Activated naive CD8-positive, alpha-beta T cell treated with anti-CD3 and anti-CD28 coated beads for 36 hours (primary cell): ENCODE measurements at regions not wholly inside any gene's neighbourhood (a gene's known extent, or its start where the extent isn't known, plus 50 kb on each side); places are given as distances from the start of the nearest gene placed in this dataset.

Source experiments
- DNase-seq: peaks from one replicate; pipeline ENCODE4 v3.0.0; 2021
- H3K27ac Mint-ChIP-seq: one replicate; pipeline ENCODE4 v1.8.0; 2022; ENCODE audit warnings: mild to moderate bottlenecking, moderate library complexity, mixed read lengths
- H3K27me3 Mint-ChIP-seq: one replicate; pipeline ENCODE4 v1.8.0; 2022; ENCODE audit warnings: mild to moderate bottlenecking, mixed read lengths
- H3K36me3 Mint-ChIP-seq: one replicate; pipeline ENCODE4 v1.8.0; 2021; ENCODE audit warnings: mild to moderate bottlenecking, mixed read lengths
- H3K4me1 Mint-ChIP-seq: one replicate; pipeline ENCODE4 v1.8.0; 2021; ENCODE audit warnings: mixed read lengths
- H3K4me3 Mint-ChIP-seq: one replicate; pipeline ENCODE4 v1.8.0; 2022; ENCODE audit warnings: mild to moderate bottlenecking, moderate library complexity, mixed read lengths
- H3K9me3 Mint-ChIP-seq: one replicate; pipeline ENCODE4 v1.8.0; 2022; ENCODE audit warnings: mixed read lengths

- H3K27ac Mint-ChIP-seq: no peak overlapping the region
- H3K27me3 Mint-ChIP-seq: peaks cover 28% of the 10 kb centered on the region
- H3K36me3 Mint-ChIP-seq: no peaks in the 10 kb centered on the region
- no peak overlapping the region for H3K4me3 Mint-ChIP-seq
- no peak for DNase-seq
- no peaks in the 10 kb centered on the region for H3K4me1 Mint-ChIP-seq
- H3K9me3 Mint-ChIP-seq: no peaks in the 10 kb centered on the region
These were observed 377.2 kb downstream of the MN1 start for GRCh38 chr22:27424319-27424718.

GRCh38 chr22:27429476-27429875 lies 372.1 kb downstream of the MN1 start:
- H3K27ac Mint-ChIP-seq: no peak overlapping the region
- H3K4me3 Mint-ChIP-seq: no peak overlapping the region
- H3K27me3 Mint-ChIP-seq: peaks cover 12% of the 10 kb centered on the region
- no peaks in the 10 kb centered on the region for H3K4me1 Mint-ChIP-seq
- H3K36me3 Mint-ChIP-seq: no peaks in the 10 kb centered on the region
- peaks cover 4% of the 10 kb centered on the region for H3K9me3 Mint-ChIP-seq
- no peak for DNase-seq

- Mint-ChIP-seq H3K27me3 (peaks cover 12% of the 10 kb centered on the region), H3K4me3 (no peak overlapping the region), H3K4me1 (no peaks in the 10 kb centered on the region), H3K27ac (no peak overlapping the region), H3K9me3 (peaks cover 4% of the 10 kb centered on the region), H3K36me3 (no peaks in the 10 kb centered on the region)
- no peak for DNase-seq
These were observed 370.5 kb downstream of the MN1 start for GRCh38 chr22:27431081-27431480.

GRCh38 chr22:27431896-27432295 lies 369.7 kb downstream of the MN1 start:
- Mint-ChIP-seq H3K36me3 (no peaks in the 10 kb centered on the region), H3K4me3 (no peak overlapping the region)
- no peak for DNase-seq

GRCh38 chr22:27433099-27433498 lies 368.5 kb downstream of the MN1 start:
- DNase-seq: no peak
- H3K27me3 Mint-ChIP-seq: peaks cover 9% of the 10 kb centered on the region
- no peak overlapping the region for H3K27ac Mint-ChIP-seq
- no peaks in the 10 kb centered on the region for H3K36me3 Mint-ChIP-seq
- H3K9me3 Mint-ChIP-seq: peaks cover 4% of the 10 kb centered on the region
- H3K4me3 Mint-ChIP-seq: no peak overlapping the region
- no peaks in the 10 kb centered on the region for H3K4me1 Mint-ChIP-seq

More at GRCh38 chr22:27431896-27432295, 369.7 kb downstream of the MN1 start:
- no peak overlapping the region for H3K27ac Mint-ChIP-seq
- H3K27me3 Mint-ChIP-seq: peaks cover 12% of the 10 kb centered on the region
- H3K9me3 Mint-ChIP-seq: peaks cover 4% of the 10 kb centered on the region
- H3K4me1 Mint-ChIP-seq: no peaks in the 10 kb centered on the region

GRCh38 chr22:27433585-27434190 lies 367.9 kb downstream of the MN1 start:
- Mint-ChIP-seq H3K4me1 (no peaks in the 10 kb centered on the region), H3K9me3 (peaks cover 4% of the 10 kb centered on the region), H3K27ac (no peak overlapping the region), H3K36me3 (no peaks in the 10 kb centered on the region), H3K27me3 (peaks cover 9% of the 10 kb centered on the region), H3K4me3 (no peak overlapping the region)
- no peak for DNase-seq

- Mint-ChIP-seq H3K4me3 (no peak overlapping the region), H3K9me3 (peaks cover 4% of the 10 kb centered on the region), H3K36me3 (no peaks in the 10 kb centered on the region), H3K27me3 (peaks cover 13% of the 10 kb centered on the region), H3K4me1 (no peaks in the 10 kb centered on the region), H3K27ac (no peak overlapping the region)
- DNase-seq: no peak
These were observed 366.7 kb downstream of the MN1 start for GRCh38 chr22:27434898-27435297.

GRCh38 chr22:27435844-27436576 lies 365.5 kb downstream of the MN1 start:
- no peak overlapping the region for H3K27ac Mint-ChIP-seq

GRCh38 chr22:27436591-27436990 lies 365.0 kb downstream of the MN1 start:
- Mint-ChIP-seq H3K27me3 (peaks cover 13% of the 10 kb centered on the region), H3K36me3 (no peaks in the 10 kb centered on the region), H3K27ac (no peak overlapping the region), H3K4me3 (no peak overlapping the region), H3K9me3 (peaks cover 4% of the 10 kb centered on the region), H3K4me1 (no peaks in the 10 kb centered on the region)
- no peak for DNase-seq

More at GRCh38 chr22:27435844-27436576, 365.5 kb downstream of the MN1 start:
- H3K36me3 Mint-ChIP-seq: no peaks in the 10 kb centered on the region
- DNase-seq: no peak
- peaks cover 13% of the 10 kb centered on the region for H3K27me3 Mint-ChIP-seq
- no peak overlapping the region for H3K4me3 Mint-ChIP-seq
- H3K4me1 Mint-ChIP-seq: no peaks in the 10 kb centered on the region
- peaks cover 4% of the 10 kb centered on the region for H3K9me3 Mint-ChIP-seq

- DNase-seq: no peak
- Mint-ChIP-seq H3K4me1 (no peaks in the 10 kb centered on the region), H3K36me3 (no peaks in the 10 kb centered on the region), H3K9me3 (no peaks in the 10 kb centered on the region), H3K27ac (no peak overlapping the region), H3K4me3 (no peak overlapping the region), H3K27me3 (peaks cover 10% of the 10 kb centered on the region)
These were observed 364.0 kb downstream of the MN1 start for GRCh38 chr22:27437570-27437969.

GRCh38 chr22:27438271-27438980 lies 363.1 kb downstream of the MN1 start:
- H3K27me3 Mint-ChIP-seq: peaks cover 7% of the 10 kb centered on the region
- no peaks in the 10 kb centered on the region for H3K36me3 Mint-ChIP-seq
- DNase-seq: no peak
- H3K4me1 Mint-ChIP-seq: no peaks in the 10 kb centered on the region
- H3K4me3 Mint-ChIP-seq: no peak overlapping the region
- no peak overlapping the region for H3K27ac Mint-ChIP-seq
- H3K9me3 Mint-ChIP-seq: no peaks in the 10 kb centered on the region

- Mint-ChIP-seq H3K27me3 (peaks cover 5% of the 10 kb centered on the region), H3K9me3 (no peaks in the 10 kb centered on the region), H3K27ac (no peak overlapping the region), H3K4me3 (no peak overlapping the region), H3K36me3 (no peaks in the 10 kb centered on the region), H3K4me1 (no peaks in the 10 kb centered on the region)
- DNase-seq: no peak
These were observed 362.4 kb downstream of the MN1 start for GRCh38 chr22:27439131-27439530.

- Mint-ChIP-seq H3K4me1 (no peaks in the 10 kb centered on the region), H3K36me3 (no peaks in the 10 kb centered on the region), H3K9me3 (no peaks in the 10 kb centered on the region), H3K27ac (no peak overlapping the region), H3K4me3 (no peak overlapping the region), H3K27me3 (peaks cover 3% of the 10 kb centered on the region)
- DNase-seq: no peak
These were observed 361.2 kb downstream of the MN1 start for GRCh38 chr22:27440304-27440865.

GRCh38 chr22:27441706-27442475 lies 359.7 kb downstream of the MN1 start:
- Mint-ChIP-seq H3K4me3 (no peak overlapping the region), H3K36me3 (no peaks in the 10 kb centered on the region), H3K27ac (no peak overlapping the region), H3K4me1 (no peaks in the 10 kb centered on the region), H3K9me3 (no peaks in the 10 kb centered on the region), H3K27me3 (peaks cover 3% of the 10 kb centered on the region)
- DNase-seq: no peak

- Mint-ChIP-seq H3K27me3 (peaks cover 3% of the 10 kb centered on the region), H3K4me1 (no peaks in the 10 kb centered on the region), H3K36me3 (no peaks in the 10 kb centered on the region), H3K9me3 (no peaks in the 10 kb centered on the region), H3K4me3 (no peak overlapping the region), H3K27ac (no peak overlapping the region)
- no peak for DNase-seq
These were observed 358.2 kb downstream of the MN1 start for GRCh38 chr22:27443306-27443705.
